Duodenal mucosa (tissue), 2 donors: ENCODE measurements at regions not wholly inside any gene's neighbourhood (a gene's known extent, or its start where the extent isn't known, plus 50 kb on each side); places are given as distances from the start of the nearest gene placed in this dataset.
"Not testable (repeated sequence)": the region's sequence is repeated elsewhere in the genome, so short reads cannot be mapped to it uniquely, and the experiment has no call there.

Experiments
- H3K27ac ChIP-seq: one replicate; pipeline ENCODE4 v1.7.0; 2013; ENCODE audit warnings: low read depth, low read length
- H3K27me3 ChIP-seq, 2 donors: one replicate each; pipeline ENCODE4 v1.7.0; 2013; ENCODE audit warnings: low read length in 2 of 2, control low read depth in 1 of 2; ENCODE audit not compliant: insufficient read depth in 2 of 2, control insufficient read depth in 1 of 2
- H3K36me3 ChIP-seq, 2 donors: one replicate each; pipeline ENCODE4 v1.7.0; 2013; ENCODE audit warnings: low read length in 2 of 2, control low read depth in 1 of 2; ENCODE audit not compliant: insufficient read depth in 2 of 2, control insufficient read depth in 1 of 2
- H3K4me1 ChIP-seq, 2 donors: one replicate each; pipeline ENCODE4 v1.7.0; 2013; ENCODE audit warnings: low read length in 2 of 2, control low read depth in 1 of 2; ENCODE audit not compliant: insufficient read depth in 2 of 2, control insufficient read depth in 1 of 2
- H3K4me3 ChIP-seq, 2 donors: one replicate each; pipeline ENCODE4 v1.7.0; 2013; ENCODE audit warnings: low read length in 2 of 2, low read depth in 1 of 2
- H3K9ac ChIP-seq, 2 donors: one replicate each; pipeline ENCODE4 v1.7.0; 2013; ENCODE audit warnings: low read length in 2 of 2, low read depth in 1 of 2
- H3K9me3 ChIP-seq, 2 donors: one replicate each; pipeline ENCODE4 v1.7.0; 2013; ENCODE audit warnings: low read length in 2 of 2, control low read depth in 1 of 2; ENCODE audit not compliant: control insufficient read depth in 1 of 2

- Histone ChIP-seq H3K36me3 (no peaks in the 10 kb centered on the region), H3K27ac (no peak overlapping the region), H3K4me3 (no peak overlapping the region), H3K9ac (no peak overlapping the region), H3K9me3 (no peaks in the 10 kb centered on the region), H3K27me3 (no peaks in the 10 kb centered on the region), H3K4me1 (no peaks in the 10 kb centered on the region)
These were observed 133.7 kb downstream of the ATL2 start for GRCh38 chr2:38243186-38243880.

GRCh38 chr2:38239452-38239851, 137.6 kb downstream of the ATL2 start:
- H3K27me3 ChIP-seq = no peaks in the 10 kb centered on the region
- H3K4me3 ChIP-seq = no peak overlapping the region
- no peaks in the 10 kb centered on the region for H3K36me3 ChIP-seq
- H3K9ac ChIP-seq = no peak overlapping the region
- H3K4me1 ChIP-seq = no peaks in the 10 kb centered on the region
- no peaks in the 10 kb centered on the region for H3K9me3 ChIP-seq
- H3K27ac ChIP-seq = no peak overlapping the region

- not testable (repeated sequence) for H3K27me3 ChIP-seq, H3K4me1 ChIP-seq, H3K27ac ChIP-seq, H3K9me3 ChIP-seq, H3K36me3 ChIP-seq, H3K9ac ChIP-seq, H3K4me3 ChIP-seq
These were observed 138.4 kb downstream of the ATL2 start for GRCh38 chr2:38238705-38239104.

DNA sequence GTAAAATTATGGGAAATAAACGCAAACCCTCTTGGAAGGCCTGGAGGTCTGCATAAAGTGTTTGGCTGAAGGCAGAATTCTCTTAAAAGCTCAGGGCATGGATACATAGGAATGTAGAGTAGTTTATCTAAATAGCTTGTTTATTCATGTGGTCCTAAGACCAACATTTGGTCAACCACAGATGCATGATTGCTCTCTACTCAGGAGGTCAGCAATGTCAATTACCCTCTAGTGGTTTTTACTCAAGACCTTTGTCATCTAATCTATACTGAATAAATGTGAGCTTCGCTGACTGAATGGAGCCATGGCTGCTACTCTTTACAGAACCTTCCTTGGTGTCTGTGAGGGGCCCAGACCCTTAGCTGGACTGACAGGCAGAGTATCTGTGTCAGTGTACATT, 139.8 kb downstream of the ATL2 start:
- H3K4me3 ChIP-seq = no peak overlapping the region

DNA sequence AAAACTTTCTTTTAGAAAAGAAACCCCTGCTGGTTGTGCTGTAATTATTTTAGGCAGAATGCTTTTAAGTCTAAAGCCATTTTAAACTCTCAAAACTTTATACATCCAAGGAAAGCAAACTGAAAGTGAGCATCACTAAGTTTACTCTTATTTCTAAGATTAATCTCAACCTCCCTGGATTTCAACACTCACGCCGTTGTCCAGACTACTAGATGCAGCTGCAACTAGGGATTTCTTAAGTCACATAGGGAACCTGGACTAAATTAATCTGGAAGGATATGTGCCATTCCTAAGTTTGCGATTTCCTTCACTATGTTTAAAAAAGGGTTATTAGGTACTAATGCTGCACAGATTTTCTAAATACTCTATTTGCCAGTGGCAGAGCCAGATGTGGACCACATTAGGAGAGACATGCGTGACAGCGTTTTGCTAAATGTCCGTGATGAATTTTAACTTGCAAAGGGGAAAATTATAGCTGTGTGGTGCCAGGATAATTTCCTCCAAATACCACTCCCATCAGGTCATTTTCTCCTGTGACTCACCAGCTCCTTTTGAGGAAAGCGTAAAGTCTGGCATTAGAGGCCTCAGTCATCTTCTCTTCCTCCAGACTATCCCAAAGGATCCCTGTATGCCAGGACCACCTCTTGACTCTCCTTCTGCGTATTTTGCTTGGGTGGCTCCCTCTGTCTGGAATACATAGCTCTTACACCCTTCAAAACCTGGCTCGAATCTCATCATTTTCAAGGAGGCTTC, 143.7 kb downstream of the ATL2 start:
- Histone ChIP-seq H3K36me3 (no peaks in the 10 kb centered on the region), H3K4me1 (no peaks in the 10 kb centered on the region), H3K4me3 (no peak overlapping the region), H3K9ac (no peak overlapping the region), H3K27me3 (no peaks in the 10 kb centered on the region), H3K27ac (no peak overlapping the region), H3K9me3 (no peaks in the 10 kb centered on the region)

More for the DNA sequence above, 139.8 kb downstream of the ATL2 start:
- Histone ChIP-seq H3K36me3 (no peaks in the 10 kb centered on the region), H3K27me3 (no peaks in the 10 kb centered on the region), H3K27ac (no peak overlapping the region), H3K4me1 (no peaks in the 10 kb centered on the region), H3K9me3 (no peaks in the 10 kb centered on the region), H3K9ac (no peak overlapping the region)

DNA sequence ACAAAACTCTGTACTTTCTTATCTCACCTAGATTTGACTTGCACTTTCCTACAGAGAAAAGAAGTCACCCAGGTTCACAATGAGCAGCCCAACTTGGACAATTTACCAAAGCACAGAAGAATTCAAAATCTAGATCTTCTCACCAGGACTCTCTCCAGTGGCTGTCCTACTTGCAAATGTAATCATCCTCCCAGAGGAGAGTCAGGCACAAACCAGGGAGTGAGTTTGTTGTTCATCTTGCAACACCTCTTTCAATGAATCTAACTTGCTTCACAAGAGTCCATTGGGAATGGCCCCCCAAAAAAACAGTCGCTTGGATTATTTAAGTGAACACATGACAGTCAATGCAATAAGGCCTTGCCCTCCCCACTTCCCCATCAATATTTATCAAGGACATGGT, 144.6 kb downstream of the ATL2 start:
- Histone ChIP-seq H3K9ac (no peak overlapping the region), H3K4me3 (no peak overlapping the region), H3K27ac (no peak overlapping the region), H3K27me3 (no peaks in the 10 kb centered on the region), H3K9me3 (no peaks in the 10 kb centered on the region), H3K36me3 (no peaks in the 10 kb centered on the region), H3K4me1 (no peaks in the 10 kb centered on the region)

GRCh38 chr2:38230756-38231155, 146.3 kb downstream of the ATL2 start:
- no peak overlapping the region for H3K4me3 ChIP-seq
- no peaks in the 10 kb centered on the region for H3K27me3 ChIP-seq
- H3K36me3 ChIP-seq = no peaks in the 10 kb centered on the region
- no peaks in the 10 kb centered on the region for H3K4me1 ChIP-seq
- H3K9me3 ChIP-seq = no peaks in the 10 kb centered on the region
- H3K9ac ChIP-seq = no peak overlapping the region
- H3K27ac ChIP-seq = no peak overlapping the region

GRCh38 chr2:38228753-38229152, 148.3 kb downstream of the ATL2 start:
- Histone ChIP-seq H3K9me3 (no peaks in the 10 kb centered on the region), H3K36me3 (no peaks in the 10 kb centered on the region), H3K4me1 (no peaks in the 10 kb centered on the region), H3K27ac (no peak overlapping the region), H3K27me3 (peaks cover 0 to 4% of the 10 kb centered on the region in 2 donors), H3K9ac (no peak overlapping the region), H3K4me3 (no peak overlapping the region)

GRCh38 chr2:38224821-38225437, 149.0 kb upstream of the CYP1B1 start:
- no peaks in the 10 kb centered on the region for H3K36me3 ChIP-seq
- peaks cover 0 to 4% of the 10 kb centered on the region in 2 donors for H3K27me3 ChIP-seq
- H3K4me1 ChIP-seq = no peaks in the 10 kb centered on the region
- H3K9ac ChIP-seq = no peak overlapping the region
- H3K9me3 ChIP-seq = peaks cover 0 to 2% of the 10 kb centered on the region in 2 donors
- H3K27ac ChIP-seq = no peak overlapping the region
- no peak overlapping the region for H3K4me3 ChIP-seq

GRCh38 chr2:38224181-38224580, 148.2 kb upstream of the CYP1B1 start:
- Histone ChIP-seq H3K9me3 (peaks cover 0 to 2% of the 10 kb centered on the region in 2 donors), H3K36me3 (no peaks in the 10 kb centered on the region), H3K27me3 (peaks cover 0 to 4% of the 10 kb centered on the region in 2 donors), H3K27ac (no peak overlapping the region), H3K4me1 (no peaks in the 10 kb centered on the region), H3K4me3 (no peak overlapping the region), H3K9ac (no peak overlapping the region)
